IPS DF 4.7 (cell line): ENCODE measurements at regions not wholly inside any gene's neighbourhood (a gene's known extent, or its start where the extent isn't known, plus 50 kb on each side); places are given as distances from the start of the nearest gene placed in this dataset.
"Not testable (repeated sequence)": the region's sequence is repeated elsewhere in the genome, so short reads cannot be mapped to it uniquely, and the experiment has no call there.

Source experiments
- DNase-seq: peaks from one replicate; pipeline ENCODE4 v3.0.0-alpha.2; 2013; ENCODE audit warnings: low spot score; ENCODE audit errors: extremely low read depth

DNA sequence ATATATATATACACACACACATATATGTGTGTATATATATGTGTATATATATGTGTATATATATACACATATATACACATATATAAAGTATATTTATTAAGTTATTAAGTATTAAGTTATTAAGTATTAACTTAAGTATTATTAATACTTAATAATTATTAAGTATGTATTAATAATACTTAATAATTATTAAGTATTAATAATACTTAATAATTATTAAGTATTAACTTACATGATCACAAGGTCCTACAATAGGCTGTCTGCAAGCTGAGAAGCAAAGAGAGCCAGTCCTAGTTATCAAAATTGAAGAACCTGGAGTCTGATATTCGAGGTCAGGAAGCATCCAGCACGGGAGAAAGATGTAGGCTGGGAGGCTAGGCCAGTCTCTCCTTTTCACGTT lies 130.1 kb upstream of the FAM3C start:
- DNase-seq = not testable (repeated sequence)

DNA sequence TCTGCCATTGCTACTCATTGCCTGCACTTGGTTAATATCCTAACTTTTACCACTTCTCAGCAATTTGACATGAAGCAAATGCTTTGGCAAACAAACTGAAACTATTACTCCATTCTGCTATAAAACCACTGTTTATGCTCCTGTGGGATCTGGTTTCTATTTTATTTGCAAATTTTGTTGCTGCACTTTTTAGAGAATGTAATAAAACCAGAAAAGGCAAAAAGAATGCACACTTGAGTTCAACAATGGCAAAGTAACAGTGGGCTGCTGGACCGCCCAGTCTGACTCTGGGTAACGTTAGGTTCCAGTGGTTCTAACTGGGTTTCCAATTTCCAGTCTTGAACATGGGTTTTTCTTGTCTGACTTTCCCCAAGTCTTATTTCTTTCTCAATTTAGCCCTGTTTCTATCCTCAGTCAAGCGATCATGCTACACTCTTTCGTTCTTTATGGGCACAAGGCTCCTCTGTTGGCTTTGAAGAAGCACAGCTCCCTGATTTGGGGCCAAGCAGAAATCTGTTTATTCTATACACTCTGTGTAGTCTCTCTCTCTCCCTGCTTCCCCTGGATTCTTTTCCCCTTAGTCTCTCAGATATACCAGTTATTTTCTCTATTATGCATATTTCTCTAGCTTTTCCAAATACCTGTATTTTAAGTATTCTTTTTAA lies 129.2 kb upstream of the FAM3C start:
- no peak for DNase-seq

DNA sequence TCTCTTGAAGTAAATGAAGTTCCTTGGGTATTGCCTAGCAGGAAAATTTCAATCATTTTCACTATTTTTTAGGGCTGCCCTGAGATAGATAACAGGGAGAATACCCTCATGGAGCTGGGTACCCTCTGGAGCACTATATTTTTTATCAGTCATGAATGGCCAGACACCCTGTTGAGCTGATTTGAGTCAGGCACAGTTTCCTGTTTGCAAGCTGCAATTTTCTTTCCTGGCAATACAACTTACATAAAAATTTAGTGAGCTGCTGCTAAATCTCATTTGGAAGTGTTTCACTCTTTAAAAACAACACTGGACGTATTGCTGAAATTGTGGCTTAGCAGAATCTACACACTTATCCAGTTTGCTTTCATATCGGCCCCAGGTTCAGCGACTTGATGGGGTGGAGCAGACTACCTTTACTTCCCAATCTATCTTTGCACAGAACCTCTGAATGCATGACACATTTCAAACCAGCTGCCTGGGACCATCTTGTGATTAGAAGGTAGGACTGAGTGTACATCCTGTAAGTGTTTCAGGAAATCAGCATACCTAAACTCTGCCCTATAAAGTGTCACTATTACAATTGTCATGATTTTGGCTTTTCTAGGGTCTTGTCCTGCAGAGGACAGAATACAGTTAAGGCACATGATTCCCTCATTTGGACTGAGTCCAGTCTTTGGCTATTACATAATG lies 125.7 kb upstream of the FAM3C start:
- no peak for DNase-seq

DNA sequence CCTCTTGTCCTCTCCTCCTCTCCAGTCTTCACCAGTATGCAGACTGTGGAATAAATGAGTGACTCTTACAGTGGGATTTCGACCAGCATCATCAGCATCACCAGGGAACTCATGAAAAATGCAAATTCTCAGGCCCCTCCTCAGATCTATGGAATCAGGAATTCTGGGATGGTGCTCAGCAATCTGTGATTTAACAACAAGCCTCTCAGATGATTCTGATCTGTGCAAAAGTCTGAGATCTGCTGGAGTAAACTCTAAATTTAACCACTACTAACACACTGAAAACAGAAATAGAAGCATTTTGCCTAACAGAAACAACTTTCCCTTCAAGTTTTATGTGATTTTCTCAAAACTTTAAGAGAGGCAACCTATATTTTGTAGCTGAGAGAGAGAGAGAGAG lies 124.8 kb upstream of the FAM3C start:
- no peak for DNase-seq

DNA sequence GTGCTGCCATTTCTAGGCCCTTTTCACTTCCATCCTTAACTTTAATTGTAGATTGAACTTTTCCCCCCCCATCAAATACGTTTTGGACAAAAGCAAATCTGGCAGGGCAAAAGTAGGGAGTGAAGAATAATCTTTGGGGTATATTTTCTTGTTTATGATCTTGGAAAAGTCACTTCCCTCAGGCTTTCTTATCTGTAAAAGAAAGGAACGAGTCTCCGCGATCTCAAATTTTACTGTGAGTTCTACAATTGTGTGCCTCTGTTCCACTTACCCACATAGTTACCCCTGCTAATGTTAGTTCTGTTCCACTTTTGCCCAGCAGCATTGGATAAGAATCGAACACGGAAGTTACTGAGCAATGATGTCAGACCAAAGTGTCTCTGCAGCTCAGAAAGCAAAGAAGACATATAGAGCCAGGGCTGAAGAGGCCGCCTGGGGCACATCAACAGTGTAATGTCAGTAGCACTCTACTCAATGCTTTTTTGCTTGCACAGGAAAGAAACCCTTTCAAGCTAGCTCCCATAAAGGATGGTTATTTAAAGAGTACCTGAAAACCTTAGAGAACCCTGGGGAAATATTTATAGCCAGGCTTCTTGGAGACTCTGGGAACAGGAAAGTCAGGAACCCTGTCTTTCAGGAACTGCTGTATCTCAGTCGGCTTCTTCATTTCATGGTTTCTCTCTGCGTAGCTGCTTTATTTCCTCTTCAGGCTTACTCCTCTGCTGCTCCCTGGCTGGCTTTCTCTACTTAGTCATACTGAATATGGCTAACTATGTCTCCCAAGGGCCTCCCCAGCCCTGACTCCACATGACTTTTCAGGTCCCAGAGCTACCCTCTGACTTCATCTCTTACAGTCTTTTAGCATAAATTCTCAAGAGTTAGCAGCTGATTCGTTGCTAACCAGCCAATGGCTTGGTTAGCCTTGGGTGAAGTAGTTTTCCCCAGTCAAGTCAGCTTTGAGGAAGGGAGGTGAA lies 123.7 kb upstream of the FAM3C start:
- no peak for DNase-seq

DNA sequence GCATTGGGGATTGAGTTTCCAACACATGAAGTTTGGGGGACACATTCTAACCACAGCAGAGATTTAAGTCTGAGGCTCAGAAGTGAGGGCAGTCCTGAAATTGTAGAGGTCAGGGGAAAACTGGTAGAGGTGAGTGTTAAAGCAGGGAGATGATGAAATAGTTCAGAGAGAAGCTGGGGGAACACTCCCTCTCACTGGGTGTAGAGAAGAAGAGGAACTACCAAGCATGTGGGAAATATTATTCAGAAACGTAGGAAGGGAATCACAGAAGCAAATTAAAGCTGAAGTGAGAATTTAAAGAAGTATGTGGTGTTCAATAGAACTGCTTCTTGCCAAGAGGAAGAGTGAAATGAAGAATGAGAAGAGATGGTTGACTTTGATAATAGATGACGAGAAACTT lies 121.5 kb upstream of the FAM3C start:
- DNase-seq = no peak

DNA sequence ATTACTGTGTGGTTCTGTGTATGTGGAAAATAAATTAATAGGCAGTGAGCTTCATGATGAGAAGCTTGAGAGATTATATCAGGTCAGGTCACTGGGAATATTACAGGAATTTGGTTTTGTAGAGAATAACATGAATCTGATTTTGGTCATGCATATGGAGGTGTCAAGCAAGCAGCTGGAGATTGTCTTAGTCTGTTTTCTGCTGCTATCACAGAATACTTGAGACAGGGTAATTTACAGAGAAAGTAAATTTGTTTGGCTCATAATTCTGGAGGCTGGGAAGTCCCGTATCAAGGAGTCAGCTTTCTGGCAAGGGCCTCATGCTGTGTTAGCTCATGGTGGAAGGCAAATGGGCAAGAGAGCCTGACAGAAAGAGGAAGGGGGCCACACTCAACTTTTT lies 120.7 kb upstream of the FAM3C start:
- no peak for DNase-seq

DNA sequence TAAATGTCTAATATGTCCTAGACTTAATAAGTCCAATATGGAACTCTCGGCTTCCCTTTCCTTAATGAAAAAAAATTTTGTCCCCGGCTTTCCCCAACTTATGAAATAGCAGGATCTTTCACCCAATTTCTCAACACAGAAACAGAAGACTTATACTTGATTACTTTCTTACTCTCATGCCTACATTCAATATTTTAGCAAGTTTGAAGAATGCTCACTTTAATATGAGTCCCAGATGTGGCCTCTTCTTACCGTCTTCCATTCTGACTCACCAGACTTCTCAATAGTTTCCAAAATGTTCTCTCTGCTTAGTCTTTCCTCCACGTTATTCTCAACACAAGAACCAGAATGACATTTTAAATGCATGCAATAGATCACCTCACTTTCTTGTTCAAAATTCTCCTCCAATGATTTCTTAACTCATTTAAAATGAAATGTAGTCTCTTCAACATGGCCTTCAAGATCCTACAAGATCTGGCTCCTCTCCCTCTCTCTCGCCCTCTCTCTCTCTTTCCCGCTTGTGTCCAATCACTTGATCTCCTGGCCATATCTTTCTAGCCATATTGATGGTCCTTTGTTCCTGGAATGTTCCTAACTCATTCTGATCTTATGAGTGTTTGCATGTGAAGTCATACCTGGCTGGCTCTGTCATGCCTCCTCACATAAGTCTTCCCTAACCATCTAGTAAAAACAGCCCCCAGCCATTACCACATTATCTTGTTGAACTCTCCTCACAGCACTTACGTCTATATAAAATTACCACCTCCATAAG lies 119.7 kb upstream of the FAM3C start:
- no peak for DNase-seq

DNA sequence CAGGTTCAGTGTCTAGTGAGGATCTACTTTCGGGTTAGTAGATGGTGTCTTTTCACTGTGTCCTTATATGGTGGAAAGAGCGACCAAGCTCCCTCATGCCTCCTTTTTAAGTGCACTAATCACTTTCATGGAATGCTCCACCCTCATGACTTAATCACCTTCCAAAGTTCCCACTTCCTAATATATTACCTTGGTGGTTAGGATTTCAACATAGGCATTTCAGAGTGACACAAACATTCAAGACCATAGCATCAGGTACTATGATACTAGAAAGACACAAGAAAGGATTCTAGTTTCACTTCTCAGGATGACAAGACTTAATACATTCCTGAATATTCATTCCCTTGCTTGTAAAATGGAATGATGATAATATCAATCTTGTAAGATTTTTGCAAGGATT lies 119.1 kb upstream of the FAM3C start:
- no peak for DNase-seq

DNA sequence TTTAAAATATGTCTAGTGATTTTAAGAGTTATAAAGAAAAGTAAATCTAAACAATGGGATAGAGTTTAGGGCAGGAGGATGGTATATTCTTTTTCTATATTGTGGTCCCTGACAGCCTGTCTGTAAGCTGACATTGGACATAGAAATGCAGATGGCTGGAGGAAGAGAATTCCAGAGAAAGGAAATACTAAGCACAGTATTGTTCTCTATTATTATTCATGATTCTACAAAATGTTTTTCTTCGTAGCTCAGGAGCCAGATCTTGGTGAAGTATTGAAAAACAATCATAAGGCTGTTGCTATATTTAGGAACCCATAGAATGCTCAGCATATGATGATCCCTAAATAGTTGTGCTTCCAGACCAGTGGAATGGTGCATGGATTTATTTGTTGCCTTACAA lies 117.0 kb upstream of the FAM3C start:
- DNase-seq = no peak

DNA sequence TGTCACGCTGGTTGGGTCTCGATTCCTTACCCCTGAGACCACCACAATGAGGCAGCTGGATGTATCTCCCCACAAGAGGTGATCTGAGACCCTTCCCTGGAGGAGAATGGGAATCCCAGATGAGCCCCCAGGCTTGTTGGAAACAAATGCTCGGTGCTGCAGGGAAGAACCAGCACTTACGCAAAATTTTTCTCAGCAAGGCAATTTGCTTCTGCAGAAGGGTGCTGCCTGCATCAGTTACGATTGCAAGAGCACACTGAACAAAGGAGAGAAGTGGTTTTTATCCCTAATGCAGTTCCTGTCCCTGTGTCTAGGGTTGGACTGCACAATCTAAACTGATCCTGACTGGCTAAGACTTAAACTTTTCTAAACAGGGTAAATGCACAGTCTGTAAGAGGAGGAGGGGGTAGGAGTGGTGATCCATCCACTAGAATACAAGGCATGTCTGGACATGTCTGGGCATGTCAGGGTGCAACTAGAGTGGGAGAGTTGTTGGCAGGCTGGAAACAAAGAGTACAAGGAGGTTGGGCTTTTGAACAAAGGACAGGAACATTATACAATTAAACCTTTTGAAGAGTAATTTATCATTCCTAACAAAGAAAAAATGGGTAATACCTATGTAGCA lies 114.9 kb upstream of the FAM3C start:
- no peak for DNase-seq

DNA sequence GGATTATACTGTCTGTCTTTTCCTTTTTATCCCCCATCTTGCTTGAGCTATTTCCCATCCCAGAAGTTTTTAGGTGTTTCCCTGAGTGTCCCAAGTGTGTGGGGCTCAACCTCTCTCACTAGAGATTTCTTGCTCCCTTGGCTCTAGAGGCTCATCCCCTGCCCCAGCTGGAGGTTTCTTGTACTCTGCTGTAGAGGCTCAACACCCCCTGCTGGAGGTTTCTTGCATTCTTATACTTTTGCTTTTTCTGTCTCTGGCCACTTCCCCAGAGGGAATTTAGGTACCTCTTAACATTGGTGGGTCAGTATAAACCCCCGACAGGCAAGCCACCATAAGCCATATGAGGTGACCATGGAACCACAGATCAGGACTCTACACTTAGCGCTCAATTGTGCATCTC lies 114.2 kb upstream of the FAM3C start:
- no peak for DNase-seq

DNA sequence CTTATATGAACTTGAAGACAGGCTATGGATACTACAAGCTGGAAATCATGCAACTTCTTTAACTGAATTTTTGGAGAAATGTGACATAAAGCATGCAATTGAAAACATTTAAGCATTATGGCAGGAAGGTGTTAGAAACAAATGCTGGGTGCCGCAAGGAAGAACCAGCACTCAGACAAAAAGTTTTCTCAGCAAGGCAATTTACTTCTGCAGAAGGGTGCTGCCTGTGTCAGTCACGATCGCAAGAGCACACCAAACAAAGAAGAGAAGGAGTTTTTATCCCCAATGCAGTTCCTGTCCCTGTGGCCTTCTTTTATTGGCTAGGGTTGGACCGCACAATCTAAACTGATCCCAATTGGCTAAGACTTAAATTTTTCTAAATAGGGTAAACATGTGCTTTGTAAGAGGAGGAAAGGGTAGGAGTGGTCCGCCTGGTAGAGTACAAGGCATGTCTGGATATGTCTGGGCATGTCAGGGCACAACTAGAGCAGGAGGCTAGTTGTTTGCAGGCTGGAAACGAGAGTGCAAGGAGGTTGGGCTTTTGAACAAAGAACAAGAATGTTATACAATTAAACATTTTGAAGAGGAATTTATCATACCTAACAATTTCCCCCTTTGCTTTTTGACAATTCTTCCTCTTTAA lies 109.6 kb upstream of the FAM3C start:
- no peak for DNase-seq

DNA sequence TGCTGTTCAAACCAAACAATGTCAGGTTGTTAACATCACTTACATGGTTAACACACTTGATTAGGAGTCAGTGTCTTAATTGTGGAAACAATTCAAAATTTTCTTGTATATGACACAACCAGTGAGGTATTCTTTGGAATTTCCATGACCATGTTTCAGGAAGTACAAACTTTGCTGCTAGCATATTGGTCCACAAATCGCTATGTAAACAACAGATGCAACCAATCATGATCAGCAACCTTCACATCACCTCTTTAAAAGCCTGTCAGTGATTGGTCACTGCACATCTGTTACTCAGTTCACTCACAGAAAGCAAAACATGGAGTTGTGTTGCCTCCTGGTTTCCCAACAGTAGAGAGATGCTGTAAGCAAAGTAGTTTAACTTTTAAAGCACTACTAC lies 108.9 kb upstream of the FAM3C start:
- no peak for DNase-seq

DNA sequence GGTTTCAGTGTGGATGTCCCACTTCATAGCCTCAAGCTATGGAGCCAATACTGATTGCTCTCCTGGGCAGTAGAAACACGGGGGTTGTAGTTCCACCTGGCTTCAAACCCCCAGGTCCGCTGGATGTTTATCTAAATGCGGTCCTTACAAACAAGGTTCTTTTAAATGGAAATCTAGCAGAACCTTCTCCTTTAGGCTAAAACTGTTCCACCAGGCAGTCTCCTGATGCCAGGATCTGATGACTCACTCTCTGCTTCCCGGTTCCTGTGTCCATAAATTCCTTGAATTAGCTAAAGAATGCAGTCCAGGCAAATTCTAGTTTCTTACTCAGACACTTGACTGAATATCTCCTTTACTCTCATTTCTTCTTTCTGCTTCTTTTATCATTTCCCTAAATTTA lies 108.4 kb upstream of the FAM3C start:
- no peak for DNase-seq

DNA sequence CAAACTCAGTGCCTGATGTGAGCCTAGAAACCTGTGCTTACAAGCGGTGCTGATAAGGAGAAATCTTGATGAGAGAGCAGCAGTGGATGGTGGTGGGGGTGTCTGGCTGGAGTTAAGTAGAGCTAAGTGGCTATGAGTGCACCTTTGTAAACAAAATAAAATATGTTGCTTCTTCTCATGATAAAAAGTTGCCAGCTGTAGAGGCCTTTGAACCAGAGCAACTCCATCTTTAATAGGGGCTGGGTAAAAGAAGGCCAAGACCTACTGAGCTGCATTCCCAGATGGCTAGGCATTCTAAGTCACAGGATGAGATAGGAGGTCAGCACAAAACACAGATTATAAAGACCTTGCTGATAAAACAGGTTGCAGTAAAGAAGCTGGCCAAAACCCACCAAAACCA lies 107.6 kb upstream of the FAM3C start:
- no peak for DNase-seq

DNA sequence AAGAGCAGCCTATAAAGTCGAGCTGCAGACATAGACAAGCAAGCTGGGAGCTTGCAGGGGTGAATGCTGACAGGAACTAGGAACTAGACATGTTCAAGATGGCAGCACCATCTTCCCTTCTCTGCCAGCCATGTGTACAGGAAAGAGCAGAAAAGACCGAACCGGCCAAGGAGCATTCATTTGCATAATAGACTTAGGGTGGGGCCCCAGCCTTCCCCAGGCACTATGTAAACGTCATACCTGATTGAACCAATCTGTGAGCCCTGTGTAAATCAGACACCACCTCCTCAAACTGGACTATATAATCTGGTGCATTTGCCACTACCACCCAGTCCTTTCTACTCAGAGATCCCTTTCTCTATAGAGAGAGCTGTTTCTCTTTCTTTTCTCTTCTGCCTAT lies 106.9 kb upstream of the FAM3C start:
- DNase-seq = no peak

DNA sequence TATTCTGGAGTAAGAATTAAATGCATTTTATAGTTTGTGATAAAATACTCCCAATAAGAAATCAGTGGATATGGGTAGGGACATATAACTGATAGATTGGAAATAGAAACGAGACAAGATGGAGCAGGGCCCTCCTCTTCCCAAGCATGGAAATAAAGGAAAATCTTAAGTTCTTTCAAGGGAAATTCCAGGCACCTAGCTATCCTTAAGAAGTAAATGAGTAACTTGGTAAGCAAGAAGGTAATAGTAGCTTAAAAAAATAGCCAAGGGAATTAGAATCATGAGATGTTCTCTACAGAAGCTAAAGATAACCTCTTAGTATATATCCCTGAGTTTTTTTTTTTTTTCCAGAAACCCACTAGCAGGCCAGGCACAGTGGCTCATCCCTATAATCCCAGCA lies 105.5 kb upstream of the FAM3C start:
- no peak for DNase-seq

DNA sequence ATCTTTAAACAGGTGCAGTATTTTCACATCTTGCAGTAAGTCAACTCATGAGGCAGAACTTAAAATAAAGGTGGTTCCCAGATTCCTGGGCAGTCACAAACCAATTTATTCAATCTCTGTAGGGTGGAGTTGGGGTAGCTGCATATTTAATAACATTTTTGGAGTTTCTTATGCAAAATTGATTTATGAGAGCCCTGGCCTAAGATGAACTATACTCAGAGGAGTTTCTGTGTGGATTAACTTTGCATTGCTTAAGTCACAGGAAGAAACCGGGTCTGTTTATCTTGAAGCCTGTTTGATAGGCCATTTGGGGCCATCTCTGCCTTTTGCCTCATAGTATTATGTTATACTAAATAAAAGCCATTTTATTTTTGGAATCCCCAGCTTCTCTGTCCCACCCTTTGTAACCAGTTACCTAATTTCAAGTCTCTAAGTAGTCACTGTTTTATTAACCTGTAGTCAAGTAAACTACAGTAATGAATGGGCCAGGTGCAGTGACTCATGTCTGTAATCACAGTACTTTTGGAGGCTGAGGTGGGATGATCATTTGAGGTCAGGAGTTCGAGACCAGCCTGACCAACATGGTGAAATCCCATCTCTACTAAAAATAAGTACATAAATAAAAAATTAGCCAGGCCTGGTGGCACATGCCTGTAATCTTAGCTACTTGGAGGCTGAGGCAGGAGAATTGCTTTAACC lies 104.4 kb upstream of the FAM3C start:
- no peak for DNase-seq

DNA sequence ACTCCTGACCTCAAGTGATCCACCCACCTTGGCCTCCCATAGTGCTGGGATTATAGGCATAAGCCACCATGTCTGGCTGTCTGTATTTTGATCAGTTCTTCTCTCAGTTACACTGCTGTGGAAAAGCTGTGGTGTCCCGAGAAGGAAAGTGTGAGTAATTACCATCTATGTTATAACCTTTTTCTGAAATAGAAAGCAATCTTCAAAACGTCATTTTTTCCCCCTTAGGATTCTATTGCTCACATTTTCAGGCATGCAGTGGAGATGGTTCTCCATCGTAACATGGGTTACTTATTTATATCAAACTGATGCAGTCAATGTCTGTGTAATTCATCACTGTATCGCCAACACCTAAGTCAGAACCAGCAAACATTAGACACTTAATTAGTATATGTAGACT lies 103.5 kb upstream of the FAM3C start:
- no peak for DNase-seq
